SKM-1 treated with dmso at 0.1 percent for 144 hours (cell line): ENCODE measurements at regions not wholly inside any gene's neighbourhood (a gene's known extent, or its start where the extent isn't known, plus 50 kb on each side); places are given as distances from the start of the nearest gene placed in this dataset.

Source experiments
- DNase-seq: peaks from one replicate; lab custom pipeline; 2025; ENCODE audit not compliant: unreplicated experiment; lab: John Stamatoyannopoulos, UW

- DNase-seq: no peak
These were observed 299.8 kb upstream of the CNTN4 start for GRCh38 chr3:1798711-1799405.

DNA sequence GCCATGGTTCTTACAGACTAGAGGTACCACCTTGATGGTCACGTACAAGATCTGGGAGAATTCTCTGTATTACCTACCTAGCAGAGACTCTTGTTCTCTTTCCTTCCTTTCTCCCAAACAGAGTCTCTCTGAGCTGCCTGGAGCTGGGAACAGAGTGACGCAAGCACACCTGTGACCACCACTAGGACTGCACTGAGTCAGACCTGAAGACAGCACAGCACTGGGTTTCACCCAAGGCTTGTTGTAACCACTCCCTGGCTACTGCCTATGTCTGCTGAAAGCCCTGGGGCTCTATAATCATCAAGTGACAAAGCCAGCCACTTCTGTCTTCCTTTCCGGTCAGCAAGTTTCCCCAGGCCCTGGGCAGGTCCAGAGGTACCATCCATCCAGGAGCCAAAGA is 293.3 kb upstream of the CNTN4 start:
- no peak for DNase-seq

DNA sequence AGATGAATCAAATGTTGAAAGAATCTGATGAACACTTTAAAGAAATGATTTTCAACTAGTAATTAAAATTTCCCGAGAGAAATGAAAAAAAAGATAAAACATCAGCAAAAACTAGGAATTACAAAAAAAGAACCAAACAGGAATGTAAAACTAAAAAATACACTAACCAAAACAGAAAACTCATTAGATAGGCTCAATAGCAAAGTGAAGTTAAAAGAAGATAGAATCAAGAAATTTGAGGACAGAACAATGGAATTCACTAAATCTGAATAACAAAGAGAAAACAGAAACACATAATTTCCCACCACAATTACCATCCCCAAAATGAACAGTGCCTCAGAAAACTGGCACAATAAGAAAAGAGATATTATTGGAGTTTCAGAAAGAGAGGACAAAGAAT is 290.1 kb upstream of the CNTN4 start:
- DNase-seq: no peak

DNA sequence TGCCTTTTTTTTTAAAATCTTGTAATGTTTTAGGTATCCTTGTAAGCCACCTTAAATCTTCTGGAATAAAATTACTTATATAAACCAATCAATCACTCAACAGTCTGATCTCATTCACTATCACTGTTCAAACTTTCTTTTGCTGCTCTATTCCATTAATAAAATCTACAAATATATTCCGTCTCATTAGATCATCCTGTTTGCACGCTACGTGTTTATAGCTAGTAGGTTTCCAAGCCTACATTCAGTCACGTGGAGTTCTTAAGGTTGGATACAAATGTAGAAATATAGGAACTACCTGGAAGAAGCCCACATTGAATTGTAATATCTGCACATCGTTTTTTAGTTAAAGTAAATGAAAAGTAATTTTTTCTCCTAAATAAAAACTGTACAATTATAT is 274.8 kb upstream of the CNTN4 start:
- no peak for DNase-seq

GRCh38 chr3:1824359-1824758 is 274.3 kb upstream of the CNTN4 start:
- DNase-seq: no peak

GRCh38 chr3:1828519-1828918 is 270.1 kb upstream of the CNTN4 start:
- DNase-seq: no peak

GRCh38 chr3:1830851-1831250 is 267.8 kb upstream of the CNTN4 start:
- no peak for DNase-seq

GRCh38 chr3:1832395-1832794 is 266.3 kb upstream of the CNTN4 start:
- DNase-seq: no peak

DNA sequence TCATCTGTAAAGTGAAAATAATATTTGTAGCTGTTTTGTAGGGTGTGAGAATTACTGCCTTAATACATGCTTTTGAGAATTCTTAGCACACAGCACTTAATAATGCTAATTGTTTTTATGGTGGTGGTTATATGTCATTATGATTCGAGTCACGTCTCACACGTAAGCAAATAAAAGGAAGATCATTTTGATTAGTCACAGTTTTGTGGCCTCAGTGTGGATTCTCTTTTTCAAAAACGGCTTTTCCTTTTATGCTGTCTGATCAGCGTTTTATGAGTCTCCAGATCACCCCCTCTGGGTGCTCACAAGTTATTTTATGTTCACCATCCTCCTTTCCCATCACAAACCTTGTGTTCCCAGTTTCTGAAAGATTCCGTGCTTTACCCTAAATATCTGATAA is 255.6 kb upstream of the CNTN4 start:
- no peak for DNase-seq

- no peak for DNase-seq
These were observed 251.1 kb upstream of the CNTN4 start for GRCh38 chr3:1847571-1847970.

GRCh38 chr3:1848935-1849334 is 249.7 kb upstream of the CNTN4 start:
- no peak for DNase-seq

DNA sequence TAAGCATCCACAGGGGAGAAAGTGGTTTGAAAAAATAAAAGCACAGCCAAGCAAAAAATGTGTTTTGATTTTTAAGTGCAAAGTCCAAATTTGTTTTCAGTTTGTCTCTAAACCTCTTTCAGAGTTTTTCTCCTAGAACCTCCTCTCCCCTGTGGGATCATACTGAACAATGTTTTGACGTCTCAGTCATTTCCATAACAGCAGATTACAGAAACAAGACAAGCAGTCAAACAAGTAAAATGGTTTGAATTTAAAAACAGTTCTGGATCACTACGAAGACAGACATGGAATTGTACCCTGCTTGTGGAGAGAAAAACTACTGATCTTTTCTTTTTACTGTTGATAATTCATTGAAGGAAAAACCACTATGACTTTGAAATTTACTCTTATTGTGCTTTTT is 245.7 kb upstream of the CNTN4 start:
- no peak for DNase-seq

- no peak for DNase-seq
These were observed 242.8 kb upstream of the CNTN4 start for GRCh38 chr3:1855841-1856240.

- no peak for DNase-seq
These were observed 227.9 kb upstream of the CNTN4 start for GRCh38 chr3:1870738-1871137.

- DNase-seq: no peak
These were observed 215.1 kb upstream of the CNTN4 start for GRCh38 chr3:1883534-1883933.

DNA sequence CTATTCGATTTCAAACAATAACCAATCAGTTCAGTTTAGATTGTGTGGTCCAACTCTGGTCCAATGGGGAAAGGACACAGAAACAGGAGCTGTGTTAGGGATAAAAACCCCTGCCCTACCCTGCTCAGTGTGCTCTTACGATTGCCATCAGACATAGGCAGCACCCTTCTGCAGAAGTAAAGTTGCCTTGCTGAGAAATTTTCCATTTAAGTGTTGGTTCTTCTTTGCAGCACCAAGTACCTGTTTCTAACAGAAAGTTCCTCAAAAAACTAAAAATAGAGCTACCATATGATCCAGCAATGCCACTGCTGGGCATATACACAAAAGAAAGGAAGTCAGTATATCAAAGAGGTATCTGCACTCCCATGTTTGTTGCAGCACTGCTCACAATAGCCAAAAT is 206.2 kb upstream of the CNTN4 start:
- peak; percentile 22 for DNase-seq

- DNase-seq: no peak
These were observed 196.2 kb upstream of the CNTN4 start for GRCh38 chr3:1902416-1902815.

DNA sequence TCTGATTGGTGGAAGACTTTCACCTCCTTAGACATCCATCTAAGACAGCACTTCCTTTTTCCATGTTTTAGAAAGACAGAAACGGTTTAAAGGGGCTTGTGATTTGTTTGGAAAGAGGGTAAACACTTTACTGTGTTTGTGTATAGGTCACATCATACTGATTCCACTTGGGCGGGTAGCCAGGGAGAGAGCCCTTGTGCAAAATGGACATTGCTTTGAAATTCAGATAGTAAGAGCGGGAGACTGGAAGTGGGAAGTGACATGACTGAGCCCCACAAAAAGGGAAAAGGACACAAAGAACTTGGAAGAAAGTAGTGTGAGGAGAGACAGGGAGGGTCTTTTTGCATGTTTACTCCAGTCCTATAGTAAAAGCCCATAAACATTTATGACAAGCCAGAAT is 195.6 kb upstream of the CNTN4 start:
- no peak for DNase-seq

DNA sequence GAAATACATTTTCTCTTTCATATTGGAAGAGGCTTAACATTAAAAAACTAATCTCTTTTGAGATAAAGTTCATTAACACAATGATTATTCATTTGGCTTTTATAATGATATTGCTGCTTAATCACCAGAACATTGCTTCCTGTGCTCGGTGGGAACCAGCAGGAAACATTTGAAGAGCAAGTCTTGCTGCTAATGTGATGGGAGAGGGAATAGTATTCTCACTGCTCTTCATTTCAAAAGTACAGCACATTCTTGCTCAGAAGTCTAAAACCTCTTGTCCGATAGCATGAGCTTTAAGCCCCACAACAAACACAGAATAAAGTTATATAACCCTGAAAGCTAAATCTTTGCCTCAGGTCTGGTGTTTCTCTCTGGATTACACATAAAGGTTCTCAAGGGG is 190.8 kb upstream of the CNTN4 start:
- no peak for DNase-seq

GRCh38 chr3:1908651-1909445 is 189.8 kb upstream of the CNTN4 start:
- no peak for DNase-seq

DNA sequence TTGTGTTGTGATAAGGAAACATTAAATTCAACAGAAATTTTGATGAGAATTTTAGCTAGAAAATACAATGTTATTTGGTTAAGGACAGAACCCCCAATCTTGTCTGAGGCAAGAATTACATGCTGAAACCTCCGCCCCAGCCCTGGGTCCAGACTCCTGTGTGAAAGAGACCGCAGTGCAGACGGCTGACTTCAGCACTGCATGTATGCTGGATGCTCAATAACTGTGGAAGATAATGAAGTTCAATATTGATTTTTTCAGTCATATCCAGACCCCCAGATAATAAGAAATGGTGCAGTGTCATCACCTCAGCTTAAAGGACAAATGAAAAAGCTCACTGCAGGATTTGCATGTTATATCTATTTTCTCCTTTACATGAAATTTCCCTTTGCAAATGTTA is 188.3 kb upstream of the CNTN4 start:
- DNase-seq: no peak

GRCh38 chr3:1929788-1930414 is 168.8 kb upstream of the CNTN4 start:
- no peak for DNase-seq
